Hepatocyte (in vitro differentiated cells): ENCODE measurements at regions not wholly inside any gene's neighbourhood (a gene's known extent, or its start where the extent isn't known, plus 50 kb on each side); places are given as distances from the start of the nearest gene placed in this dataset.

Experiments
- DNase-seq: peaks from one replicate; pipeline ENCODE4 v3.0.0-alpha.2; 2016; ENCODE audit warnings: low spot score
- H2AFZ ChIP-seq: fragments of 200-600 bp; sonication (generic); 2 replicates; pipeline ENCODE4 v1.6.0; 2016; ENCODE audit warnings: antibody characterized with exemption, mild to moderate bottlenecking
- H3K27ac ChIP-seq: fragments of 200-600 bp; sonication (generic); 2 replicates; pipeline ENCODE4 v1.5.1; 2016; ENCODE audit warnings: mild to moderate bottlenecking
- H3K27me3 ChIP-seq: fragments of 200-600 bp; sonication (generic); 2 replicates; pipeline ENCODE4 v1.6.1; 2016
- H3K36me3 ChIP-seq: fragments of 200-600 bp; sonication (generic); replicated peaks from 2 replicates; pipeline ENCODE4 v1.5.1; 2016; ENCODE audit warnings: low read depth; ENCODE audit not compliant: insufficient read depth
- H3K4me1 ChIP-seq: fragments of 200-600 bp; sonication (generic); 2 replicates; pipeline ENCODE4 v1.5.1; 2016; ENCODE audit warnings: mild to moderate bottlenecking, moderate library complexity; ENCODE audit not compliant: insufficient read depth
- H3K4me2 ChIP-seq: fragments of 200-600 bp; sonication (generic); 2 replicates; pipeline ENCODE4 v1.6.0; 2016
- H3K4me3 ChIP-seq: fragments of 200-600 bp; sonication (generic); 2 replicates; pipeline ENCODE4 v1.5.1; 2016; ENCODE audit warnings: mild to moderate bottlenecking
- H3K79me2 ChIP-seq: fragments of 200-600 bp; sonication (generic); 2 replicates; pipeline ENCODE4 v1.6.0; 2017; ENCODE audit warnings: mild to moderate bottlenecking
- H3K9me2 ChIP-seq: fragments of 200-600 bp; sonication (generic); replicated peaks from 2 replicates; pipeline ENCODE4 v1.6.0; 2017; ENCODE audit warnings: mild to moderate bottlenecking; ENCODE audit not compliant: insufficient read depth
- H3K9me3 ChIP-seq: fragments of 200-600 bp; sonication (generic); 2 replicates; pipeline ENCODE4 v1.5.1; 2016; ENCODE audit warnings: low read depth, mild to moderate bottlenecking
- H4K20me1 ChIP-seq: fragments of 200-600 bp; sonication (generic); 2 replicates; pipeline ENCODE4 v1.6.0; 2016; ENCODE audit warnings: mild to moderate bottlenecking; ENCODE audit not compliant: insufficient read depth, poor library complexity, severe bottlenecking
- EZH2 ChIP-seq: fragments of 200-600 bp; sonication (generic); IDR thresholded peaks from 2 replicates; pipeline ENCODE4 v1.6.1; 2016; ENCODE audit warnings: antibody characterized with exemption, mild to moderate bottlenecking, borderline replicate concordance
- EZH2phosphoT487 ChIP-seq: fragments of 200-600 bp; sonication (generic); IDR thresholded peaks from one replicate; pipeline ENCODE4 v1.6.1; 2018; ENCODE audit warnings: antibody characterized with exemption, mild to moderate bottlenecking, low read depth, moderate library complexity; ENCODE audit not compliant: unreplicated experiment, severe bottlenecking
- WGBS: methylation state at CpG from one replicate; pipeline ENCODE4 v1.1.6; 2016; ENCODE audit warnings: low lambda C conversion rate; ENCODE audit errors: missing lambda C conversion rate; 5-methylcytosine and 5-hydroxymethylcytosine counted together
- TF ChIP-seq, protein P1 (sequence below): fragments of 200-600 bp; sonication (generic); IDR thresholded peaks from 2 replicates; pipeline ENCODE4 v1.5.1; 2016; ENCODE audit warnings: antibody characterized with exemption, mild to moderate bottlenecking; ENCODE audit not compliant: poor library complexity

DNA sequence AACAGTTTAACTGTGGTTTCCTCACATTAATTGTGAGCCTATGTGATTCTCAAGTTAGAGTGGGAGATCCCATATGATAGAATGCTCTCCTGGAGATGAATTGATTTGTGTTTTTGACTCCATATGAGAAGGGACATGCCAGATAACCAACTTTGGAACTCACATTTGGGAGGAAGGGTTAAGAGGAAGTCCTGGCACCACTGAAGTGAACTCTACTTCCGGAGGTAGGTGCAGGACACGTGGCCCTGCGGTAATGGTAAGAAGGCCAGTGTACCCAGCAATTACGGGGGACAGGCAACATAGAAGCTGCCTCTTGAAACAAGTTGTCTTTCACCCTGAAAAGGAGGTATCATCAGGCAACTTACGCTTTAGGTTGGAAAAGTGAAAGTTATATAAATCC, 146.6 kb upstream of the RFX3 start:
- H3K4me3 ChIP-seq, result no peak overlapping the region
- H3K79me2 ChIP-seq, result no peaks in the 10 kb centered on the region
- TF ChIP-seq EZH2, result no peak
- TF ChIP-seq EZH2phosphoT487, result no peak
- TF ChIP-seq, protein P1, sequence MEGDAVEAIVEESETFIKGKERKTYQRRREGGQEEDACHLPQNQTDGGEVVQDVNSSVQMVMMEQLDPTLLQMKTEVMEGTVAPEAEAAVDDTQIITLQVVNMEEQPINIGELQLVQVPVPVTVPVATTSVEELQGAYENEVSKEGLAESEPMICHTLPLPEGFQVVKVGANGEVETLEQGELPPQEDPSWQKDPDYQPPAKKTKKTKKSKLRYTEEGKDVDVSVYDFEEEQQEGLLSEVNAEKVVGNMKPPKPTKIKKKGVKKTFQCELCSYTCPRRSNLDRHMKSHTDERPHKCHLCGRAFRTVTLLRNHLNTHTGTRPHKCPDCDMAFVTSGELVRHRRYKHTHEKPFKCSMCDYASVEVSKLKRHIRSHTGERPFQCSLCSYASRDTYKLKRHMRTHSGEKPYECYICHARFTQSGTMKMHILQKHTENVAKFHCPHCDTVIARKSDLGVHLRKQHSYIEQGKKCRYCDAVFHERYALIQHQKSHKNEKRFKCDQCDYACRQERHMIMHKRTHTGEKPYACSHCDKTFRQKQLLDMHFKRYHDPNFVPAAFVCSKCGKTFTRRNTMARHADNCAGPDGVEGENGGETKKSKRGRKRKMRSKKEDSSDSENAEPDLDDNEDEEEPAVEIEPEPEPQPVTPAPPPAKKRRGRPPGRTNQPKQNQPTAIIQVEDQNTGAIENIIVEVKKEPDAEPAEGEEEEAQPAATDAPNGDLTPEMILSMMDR, result no peak
- no peak overlapping the region for H3K27ac ChIP-seq
- DNase-seq, result no peak
- H2AFZ ChIP-seq, result no peak overlapping the region
- H3K9me2 ChIP-seq, result no peaks in the 10 kb centered on the region
- no peaks in the 10 kb centered on the region for H3K27me3 ChIP-seq
- WGBS, result 99% methylated on average over 5 of the region's 5 CpGs
- no peak overlapping the region for H3K4me2 ChIP-seq
- H3K36me3 ChIP-seq, result no peaks in the 10 kb centered on the region
- peaks cover 10% of the 10 kb centered on the region for H3K4me1 ChIP-seq
- H4K20me1 ChIP-seq, result no peaks in the 10 kb centered on the region
- H3K9me3 ChIP-seq, result no peaks in the 10 kb centered on the region

DNA sequence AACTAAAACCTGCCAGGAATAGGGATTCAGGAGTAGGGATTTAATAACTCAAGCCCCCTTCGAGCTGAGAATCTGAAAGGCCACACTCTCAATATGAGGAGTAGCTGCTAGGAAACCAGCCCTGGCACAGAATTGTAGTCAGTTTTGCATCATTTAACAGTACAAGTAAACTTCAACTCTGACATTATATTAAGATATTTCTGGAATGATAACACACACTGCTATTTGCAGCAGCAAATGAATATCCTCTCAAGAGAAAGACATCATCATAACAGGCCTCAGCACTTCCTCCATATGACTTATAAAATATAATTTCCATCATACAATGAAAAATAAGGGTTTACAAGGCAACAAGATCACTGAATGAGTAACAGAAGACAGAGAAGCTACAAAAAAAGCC, 138.2 kb upstream of the RFX3 start:
- Histone ChIP-seq H3K4me2 (no peak overlapping the region), H3K9me3 (no peaks in the 10 kb centered on the region), H3K9me2 (no peaks in the 10 kb centered on the region), H3K36me3 (no peaks in the 10 kb centered on the region), H3K27me3 (no peaks in the 10 kb centered on the region), H3K4me1 (no peaks in the 10 kb centered on the region), H2AFZ (no peak overlapping the region), H3K4me3 (no peak overlapping the region), H3K27ac (no peak overlapping the region), H3K79me2 (no peaks in the 10 kb centered on the region), H4K20me1 (no peaks in the 10 kb centered on the region)
- no peak for DNase-seq
- 78% methylated on average over 1 of the region's 1 CpG for WGBS
- TF ChIP-seq, protein P1, result no peak

DNA sequence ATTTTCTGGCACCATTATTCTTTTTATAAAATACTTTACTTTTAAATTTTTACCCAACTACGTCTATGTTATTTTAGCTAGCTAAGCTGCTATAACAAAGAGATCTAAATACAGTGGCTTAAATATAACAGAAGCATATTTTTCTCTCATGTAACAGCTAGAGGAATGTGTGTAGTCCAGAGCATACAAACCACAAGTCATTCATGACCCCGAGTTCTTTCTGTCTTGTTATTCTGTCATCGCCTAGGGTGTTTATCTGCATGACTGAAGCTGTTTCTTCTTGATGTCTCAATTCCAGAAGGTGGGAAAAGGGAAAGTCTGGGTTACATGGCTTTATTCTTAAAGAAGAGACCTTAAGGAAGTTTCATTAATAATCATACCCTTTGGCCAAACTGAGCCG, 136.9 kb upstream of the RFX3 start:
- Histone ChIP-seq H3K27ac (no peak overlapping the region), H4K20me1 (no peaks in the 10 kb centered on the region), H3K4me1 (no peaks in the 10 kb centered on the region), H3K9me3 (no peaks in the 10 kb centered on the region), H3K27me3 (no peaks in the 10 kb centered on the region), H3K4me3 (no peak overlapping the region), H3K9me2 (no peaks in the 10 kb centered on the region), H2AFZ (no peak overlapping the region), H3K79me2 (no peaks in the 10 kb centered on the region), H3K4me2 (no peak overlapping the region), H3K36me3 (no peaks in the 10 kb centered on the region)
- 73% methylated on average over 4 of the region's 4 CpGs for WGBS
- TF ChIP-seq, protein P1, result no peak
- TF ChIP-seq EZH2phosphoT487 (no peak), EZH2 (no peak)
- no peak for DNase-seq

DNA sequence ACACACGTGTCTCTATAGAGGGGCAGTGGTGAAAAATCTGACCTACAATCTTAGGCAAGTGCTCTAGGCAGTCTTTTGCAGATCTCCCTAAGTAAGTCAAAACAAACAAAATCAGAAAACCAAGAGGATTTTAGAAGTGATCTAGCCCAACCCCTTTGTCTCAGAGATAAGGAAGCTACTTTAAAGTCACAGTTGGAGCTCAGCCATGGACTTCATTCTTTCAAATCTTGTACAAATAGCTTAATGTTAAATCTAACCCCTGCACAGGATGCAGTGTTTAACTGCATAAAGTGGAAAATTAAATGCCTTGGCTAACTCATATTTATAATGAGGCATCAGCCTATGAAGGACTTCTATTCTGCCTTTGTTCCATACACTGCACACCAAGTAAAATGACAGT, 135.1 kb upstream of the RFX3 start:
- Histone ChIP-seq H3K36me3 (no peaks in the 10 kb centered on the region), H3K27me3 (no peaks in the 10 kb centered on the region), H3K4me1 (no peaks in the 10 kb centered on the region), H4K20me1 (no peaks in the 10 kb centered on the region), H3K79me2 (no peaks in the 10 kb centered on the region), H3K4me3 (no peak overlapping the region), H2AFZ (no peak overlapping the region), H3K4me2 (no peak overlapping the region), H3K9me3 (no peaks in the 10 kb centered on the region), H3K9me2 (no peaks in the 10 kb centered on the region), H3K27ac (no peak overlapping the region)
- DNase-seq, result no peak
- TF ChIP-seq, protein P1, result no peak
- TF ChIP-seq EZH2, result no peak
- no peak for TF ChIP-seq EZH2phosphoT487
- 52% methylated on average over 1 of the region's 1 CpG for WGBS
